KMS-11 (cell line): ENCODE measurements at regions not wholly inside any gene's neighbourhood (a gene's known extent, or its start where the extent isn't known, plus 50 kb on each side); places are given as distances from the start of the nearest gene placed in this dataset.

Experiments
- H2AFZ ChIP-seq: fragments of 200-600 bp; sonication (generic); 2 replicates; pipeline ENCODE4 v1.6.1; 2016; ENCODE audit warnings: antibody characterized with exemption, mixed run types, low read depth
- H3K27ac ChIP-seq: fragments of 200-600 bp; sonication (generic); 2 replicates; pipeline ENCODE4 v1.6.1; 2016; ENCODE audit warnings: mild to moderate bottlenecking, mixed run types
- H3K27me3 ChIP-seq: fragments of 200-600 bp; sonication (generic); 2 replicates; pipeline ENCODE4 v1.6.1; 2017; ENCODE audit warnings: mild to moderate bottlenecking, low read depth, mixed run types, moderate library complexity; ENCODE audit not compliant: insufficient read depth
- H3K36me3 ChIP-seq: fragments of 200-600 bp; sonication (generic); 2 replicates; pipeline ENCODE4 v1.6.1; 2017; ENCODE audit warnings: mild to moderate bottlenecking, mixed run types; ENCODE audit not compliant: insufficient read depth
- H3K4me1 ChIP-seq: fragments of 200-600 bp; sonication (generic); 2 replicates; pipeline ENCODE4 v1.6.1; 2016; ENCODE audit warnings: mild to moderate bottlenecking, low read depth, mixed run types; ENCODE audit not compliant: poor library complexity, severe bottlenecking
- H3K4me2 ChIP-seq: fragments of 200-600 bp; sonication (generic); 2 replicates; pipeline ENCODE4 v1.7.0; 2016; ENCODE audit warnings: mild to moderate bottlenecking, mixed run types
- H3K4me3 ChIP-seq: fragments of 200-600 bp; sonication (generic); IDR thresholded peaks from 2 replicates; pipeline ENCODE4 v1.6.1; 2017; ENCODE audit warnings: low read depth, low read length, mixed read lengths; ENCODE audit not compliant: insufficient read depth
- H3K79me2 ChIP-seq: fragments of 200-600 bp; sonication (generic); 2 replicates; pipeline ENCODE4 v1.6.1; 2016; ENCODE audit warnings: low read depth, mixed run types; ENCODE audit not compliant: insufficient read depth
- H3K9ac ChIP-seq: fragments of 200-600 bp; sonication (generic); 2 replicates; pipeline ENCODE4 v1.6.1; 2016; ENCODE audit warnings: mild to moderate bottlenecking, mixed run types
- H4K20me1 ChIP-seq: fragments of 200-600 bp; sonication (generic); 2 replicates; pipeline ENCODE4 v1.6.1; 2016; ENCODE audit warnings: mild to moderate bottlenecking, mixed run types; ENCODE audit not compliant: insufficient read depth
- CTCF ChIP-seq: fragments of 200-600 bp; sonication (generic); conservative IDR thresholded peaks from 2 replicates; pipeline ENCODE4 v1.6.1; 2017; ENCODE audit warnings: low read depth, mild to moderate bottlenecking, antibody characterized with exemption, low read length, moderate library complexity, mixed read lengths

GRCh38 chr21:35398346-35398982, 349.4 kb upstream of the RUNX1 start:
- Histone ChIP-seq H2AFZ (no peak overlapping the region), H3K4me2 (no peak overlapping the region)

GRCh38 chr21:35397781-35398180, 348.7 kb upstream of the RUNX1 start:
- H3K4me1 ChIP-seq = peaks cover 21% of the 10 kb centered on the region
- no peaks in the 10 kb centered on the region for H3K79me2 ChIP-seq
- H3K4me2 ChIP-seq = no peak overlapping the region
- H3K9ac ChIP-seq = no peak overlapping the region
- no peak overlapping the region for H2AFZ ChIP-seq
- no peaks in the 10 kb centered on the region for H3K27me3 ChIP-seq
- no peaks in the 10 kb centered on the region for H4K20me1 ChIP-seq
- no peak overlapping the region for H3K27ac ChIP-seq
- H3K4me3 ChIP-seq = no peak overlapping the region
- no peak for TF ChIP-seq CTCF
- H3K36me3 ChIP-seq = no peaks in the 10 kb centered on the region

More at GRCh38 chr21:35398346-35398982, 349.4 kb upstream of the RUNX1 start:
- Histone ChIP-seq H3K4me1 (peaks cover 21% of the 10 kb centered on the region), H3K9ac (no peak overlapping the region), H3K27ac (no peak overlapping the region), H3K36me3 (no peaks in the 10 kb centered on the region), H3K27me3 (no peaks in the 10 kb centered on the region), H3K4me3 (no peak overlapping the region), H3K79me2 (no peaks in the 10 kb centered on the region), H4K20me1 (no peaks in the 10 kb centered on the region)
- no peak for TF ChIP-seq CTCF

GRCh38 chr21:35396655-35397054, 347.6 kb upstream of the RUNX1 start:
- H3K9ac ChIP-seq = no peak overlapping the region

GRCh38 chr21:35395728-35396127, 346.6 kb upstream of the RUNX1 start:
- H3K4me1 ChIP-seq = peaks cover 21% of the 10 kb centered on the region
- H4K20me1 ChIP-seq = no peaks in the 10 kb centered on the region
- H3K4me2 ChIP-seq = no peak overlapping the region
- no peak for TF ChIP-seq CTCF
- H3K27me3 ChIP-seq = no peaks in the 10 kb centered on the region
- no peak overlapping the region for H3K9ac ChIP-seq
- no peaks in the 10 kb centered on the region for H3K79me2 ChIP-seq
- H3K27ac ChIP-seq = no peak overlapping the region
- H3K36me3 ChIP-seq = no peaks in the 10 kb centered on the region
- no peak overlapping the region for H2AFZ ChIP-seq
- H3K4me3 ChIP-seq = no peak overlapping the region

More at GRCh38 chr21:35396655-35397054, 347.6 kb upstream of the RUNX1 start:
- Histone ChIP-seq H3K27me3 (no peaks in the 10 kb centered on the region), H3K36me3 (no peaks in the 10 kb centered on the region), H3K4me2 (no peak overlapping the region), H3K4me3 (no peak overlapping the region), H3K4me1 (peaks cover 21% of the 10 kb centered on the region), H3K27ac (no peak overlapping the region), H2AFZ (no peak overlapping the region), H3K79me2 (no peaks in the 10 kb centered on the region), H4K20me1 (no peaks in the 10 kb centered on the region)
- TF ChIP-seq CTCF = no peak
